Activated CD4-positive, alpha-beta T cell treated with anti-CD3 and anti-CD28 coated beads for 36 hours (primary cell): ENCODE measurements at regions not wholly inside any gene's neighbourhood (a gene's known extent, or its start where the extent isn't known, plus 50 kb on each side); places are given as distances from the start of the nearest gene placed in this dataset.

Experiments
- ATAC-seq: fragments of 200-7000 bp; cut with Tn5 transposase; one replicate; pipeline ENCODE4 v1.10.0; 2021; ENCODE audit warnings: mild to moderate bottlenecking, moderate library complexity
- CTCF ChIA-PET: fragments of 350-600 bp; sonication (Branson Sonifier 250); formaldehyde crosslinking; loops from one replicate; lab custom pipeline; 2021; ENCODE audit warnings: antibody characterized with exemption; lab: Charles Lee
- POLR2A ChIA-PET: fragments of 350-600 bp; sonication (Branson Sonifier 250); formaldehyde crosslinking; loops from one replicate; lab custom pipeline; 2021; ENCODE audit warnings: antibody characterized with exemption, inconsistent platforms; lab: Charles Lee
- DNase-seq: peaks from one replicate; pipeline ENCODE4 v3.0.0-alpha.2; 2020
- H3K27ac Mint-ChIP-seq: one replicate; pipeline ENCODE4 v1.8.0; 2021; ENCODE audit warnings: mixed read lengths
- H3K27me3 Mint-ChIP-seq: one replicate; pipeline ENCODE4 v1.8.0; 2021; ENCODE audit warnings: mixed read lengths
- H3K36me3 Mint-ChIP-seq: one replicate; pipeline ENCODE4 v1.8.0; 2021; ENCODE audit warnings: low read depth, mixed read lengths
- H3K4me1 Mint-ChIP-seq: one replicate; pipeline ENCODE4 v1.8.0; 2021; ENCODE audit warnings: mixed read lengths
- H3K4me3 Mint-ChIP-seq: one replicate; pipeline ENCODE4 v1.8.0; 2021; ENCODE audit warnings: mild to moderate bottlenecking, moderate library complexity, mixed read lengths
- H3K9me3 Mint-ChIP-seq: one replicate; pipeline ENCODE4 v1.8.0; 2021; ENCODE audit warnings: low read depth, mixed read lengths
- intact Hi-C, 2 experiments: fragments of 100-400 bp; cut with DNase I in 1 of 2; cut with micrococcal nuclease in 1 of 2; formaldehyde crosslinking; loops; one replicate each; pipeline versions ENCODE4 v1.14.2 to v1.15.1; 2022 to 2024; cut with DNase I, micrococcal nuclease

GRCh38 chr6:8192597-8192996 is 90.2 kb upstream of the EEF1E1 start:
- no peak overlapping the region for H3K27ac Mint-ChIP-seq
- no peaks in the 10 kb centered on the region for H3K4me1 Mint-ChIP-seq
- ATAC-seq (no peak), DNase-seq (no peak)
- ChIA-PET CTCF (interaction anchor here (1.0 kb wide), 1 partner anchor 27 kb away, joined by 3 read pairs; no protein-coding TSS in a partner anchor), POLR2A (no interaction called here)
- intact Hi-C loops: no loop called here
- H3K27me3 Mint-ChIP-seq: peaks cover 20% of the 10 kb centered on the region
- no peaks in the 10 kb centered on the region for H3K9me3 Mint-ChIP-seq
- no peaks in the 10 kb centered on the region for H3K36me3 Mint-ChIP-seq
- no peak overlapping the region for H3K4me3 Mint-ChIP-seq

GRCh38 chr6:8192067-8192466 is 89.7 kb upstream of the EEF1E1 start:
- DNase-seq: no peak
- Mint-ChIP-seq H3K4me1 (no peaks in the 10 kb centered on the region), H3K9me3 (no peaks in the 10 kb centered on the region), H3K36me3 (no peaks in the 10 kb centered on the region), H3K4me3 (no peak overlapping the region), H3K27me3 (peaks cover 20% of the 10 kb centered on the region), H3K27ac (no peak overlapping the region)
- CTCF ChIA-PET: interaction anchor here (1.0 kb wide), 1 partner anchor 28 kb away, joined by 3 read pairs; no protein-coding TSS in a partner anchor
- POLR2A ChIA-PET: no interaction called here
- intact Hi-C loops: no loop called here
- ATAC-seq: no peak

GRCh38 chr6:8191629-8192028 is 89.3 kb upstream of the EEF1E1 start:
- ATAC-seq: no peak
- Mint-ChIP-seq H3K4me1 (no peaks in the 10 kb centered on the region), H3K9me3 (no peaks in the 10 kb centered on the region), H3K27ac (no peak overlapping the region), H3K27me3 (peaks cover 20% of the 10 kb centered on the region), H3K36me3 (no peaks in the 10 kb centered on the region), H3K4me3 (no peak overlapping the region)
- ChIA-PET CTCF (interaction anchor here (1.0 kb wide), 1 partner anchor 28 kb away, joined by 3 read pairs; no protein-coding TSS in a partner anchor), POLR2A (no interaction called here)
- intact Hi-C loops: no loop called here
- DNase-seq: no peak

GRCh38 chr6:8187209-8187608 is 84.9 kb upstream of the EEF1E1 start:
- DNase-seq (no peak), ATAC-seq (no peak)
- ChIA-PET CTCF (no interaction called here), POLR2A (no interaction called here)
- Mint-ChIP-seq H3K27ac (no peak overlapping the region), H3K4me1 (no peaks in the 10 kb centered on the region), H3K36me3 (no peaks in the 10 kb centered on the region), H3K4me3 (no peak overlapping the region), H3K9me3 (no peaks in the 10 kb centered on the region), H3K27me3 (peaks cover 18% of the 10 kb centered on the region)
- intact Hi-C loops: no loop called here

GRCh38 chr6:8182902-8183665 is 80.7 kb upstream of the EEF1E1 start:
- no peak overlapping the region for H3K4me3 Mint-ChIP-seq
- intact Hi-C loops: no loop called here
- ChIA-PET POLR2A (no interaction called here), CTCF (interaction anchor here (0.6 to 1.0 kb wide), 2 partner anchors 52 to 174 kb away, joined by 3 read pairs; no protein-coding TSS in a partner anchor)
- ATAC-seq (no peak), DNase-seq (no peak)
- peaks cover 14% of the 10 kb centered on the region for H3K27me3 Mint-ChIP-seq
- no peak overlapping the region for H3K27ac Mint-ChIP-seq
- no peaks in the 10 kb centered on the region for H3K4me1 Mint-ChIP-seq
- no peaks in the 10 kb centered on the region for H3K9me3 Mint-ChIP-seq
- H3K36me3 Mint-ChIP-seq: no peaks in the 10 kb centered on the region

- POLR2A ChIA-PET: no interaction called here
- Mint-ChIP-seq H3K27ac (no peak overlapping the region), H3K36me3 (no peaks in the 10 kb centered on the region), H3K27me3 (peaks cover 15% of the 10 kb centered on the region), H3K4me1 (no peaks in the 10 kb centered on the region), H3K4me3 (no peak overlapping the region), H3K9me3 (no peaks in the 10 kb centered on the region)
- CTCF ChIA-PET: interaction anchor here (1.0 kb wide), 1 partner anchor 51 kb away, joined by 3 read pairs; no protein-coding TSS in a partner anchor
- DNase-seq (no peak), ATAC-seq (no peak)
- intact Hi-C loops: no loop called here
Observed at GRCh38 chr6:8181951-8182845, 79.8 kb upstream of the EEF1E1 start.

- no peak for ATAC-seq
- no peak overlapping the region for H3K27ac Mint-ChIP-seq
- no peaks in the 10 kb centered on the region for H3K9me3 Mint-ChIP-seq
- intact Hi-C loops: no loop called here
- no peak overlapping the region for H3K4me3 Mint-ChIP-seq
- peaks cover 18% of the 10 kb centered on the region for H3K27me3 Mint-ChIP-seq
- H3K4me1 Mint-ChIP-seq: no peaks in the 10 kb centered on the region
- no peaks in the 10 kb centered on the region for H3K36me3 Mint-ChIP-seq
- ChIA-PET CTCF (no interaction called here), POLR2A (no interaction called here)
- DNase-seq: no peak
Observed at GRCh38 chr6:8181160-8181881, 79.0 kb upstream of the EEF1E1 start.

- no peak overlapping the region for H3K27ac Mint-ChIP-seq
- ChIA-PET POLR2A (no interaction called here), CTCF (no interaction called here)
- H3K9me3 Mint-ChIP-seq: no peaks in the 10 kb centered on the region
- DNase-seq: no peak
- no peak for ATAC-seq
- H3K4me3 Mint-ChIP-seq: no peak overlapping the region
- H3K27me3 Mint-ChIP-seq: peaks cover 19% of the 10 kb centered on the region
- H3K36me3 Mint-ChIP-seq: no peaks in the 10 kb centered on the region
- no peaks in the 10 kb centered on the region for H3K4me1 Mint-ChIP-seq
- intact Hi-C loops: no loop called here
Observed at GRCh38 chr6:8180327-8181159, 78.2 kb upstream of the EEF1E1 start.

- no peaks in the 10 kb centered on the region for H3K9me3 Mint-ChIP-seq
- ChIA-PET CTCF (no interaction called here), POLR2A (no interaction called here)
- no peak overlapping the region for H3K27ac Mint-ChIP-seq
- H3K4me3 Mint-ChIP-seq: no peak overlapping the region
- H3K36me3 Mint-ChIP-seq: no peaks in the 10 kb centered on the region
- H3K27me3 Mint-ChIP-seq: peaks cover 17% of the 10 kb centered on the region
- H3K4me1 Mint-ChIP-seq: no peaks in the 10 kb centered on the region
- ATAC-seq (no peak), DNase-seq (no peak)
- intact Hi-C loops: no loop called here
Observed at GRCh38 chr6:8177721-8178120, 75.4 kb upstream of the EEF1E1 start.

- Mint-ChIP-seq H3K27ac (no peak overlapping the region), H3K4me3 (no peak overlapping the region), H3K36me3 (no peaks in the 10 kb centered on the region), H3K9me3 (no peaks in the 10 kb centered on the region), H3K27me3 (peaks cover 7% of the 10 kb centered on the region), H3K4me1 (no peaks in the 10 kb centered on the region)
- ATAC-seq (no peak), DNase-seq (no peak)
- intact Hi-C loops: no loop called here
- POLR2A ChIA-PET: no interaction called here
- CTCF ChIA-PET: no interaction called here
Observed at GRCh38 chr6:8175046-8175777, 72.9 kb upstream of the EEF1E1 start.
